Transverse colon (tissue), 4 donors: ENCODE measurements at regions not wholly inside any gene's neighbourhood (a gene's known extent, or its start where the extent isn't known, plus 50 kb on each side); places are given as distances from the start of the nearest gene placed in this dataset.

ENCODE experiments used
- CTCF ChIP-seq, 5 experiments: fragments of 200-600 bp in 3 of 5; fragments of 450-650 bp in 2 of 5; sonication (generic) in 3 of 5; IDR thresholded peaks; 1 replicate in 2 of 5; 2 replicates in 3 of 5; pipeline ENCODE4 v1.5.1; 2016 to 2017; ENCODE audit warnings: antibody characterized with exemption in 5 of 5, inconsistent platforms in 3 of 5, mild to moderate bottlenecking in 2 of 5, moderate library complexity in 1 of 5
- EP300 ChIP-seq: sonication (generic); formaldehyde crosslinking; IDR thresholded peaks from one replicate; pipeline ENCODE4 v1.6.1; 2017; ENCODE audit warnings: antibody characterized with exemption, low read depth
- POLR2A ChIP-seq: fragments of 450-650 bp; IDR thresholded peaks from one replicate; pipeline ENCODE4 v1.6.1; 2016; ENCODE audit warnings: antibody characterized with exemption, mild to moderate bottlenecking, moderate library complexity
- POLR2AphosphoS5 ChIP-seq, 3 donors: sonication (generic); formaldehyde crosslinking; IDR thresholded peaks; one replicate each; pipeline ENCODE4 v1.6.1; 2016; ENCODE audit warnings: antibody characterized with exemption in 3 of 3

DNA sequence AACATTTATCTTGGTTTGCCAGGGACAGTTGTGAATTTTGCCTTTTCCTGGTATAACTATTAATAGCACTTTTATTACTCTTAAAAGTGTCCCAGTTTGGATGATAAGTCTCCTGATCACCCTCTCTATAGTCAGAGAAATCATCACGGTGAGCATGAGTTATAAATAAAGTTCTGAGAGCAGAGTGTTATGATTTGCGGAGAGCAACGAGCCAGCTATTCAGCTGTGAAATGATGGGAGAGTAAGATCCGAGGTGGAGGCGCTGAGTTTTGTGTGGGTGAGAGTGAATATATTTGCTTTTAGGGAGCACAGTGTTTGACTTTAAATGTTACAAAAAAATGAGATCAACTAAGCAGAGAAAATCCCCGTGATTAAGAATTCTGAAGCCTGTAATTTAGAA lies 179.6 kb downstream of the DSC3 start:
- TF ChIP-seq CTCF (IDR thresholded peaks at IDR 0.05): no peak
- TF ChIP-seq POLR2A: no peak
- TF ChIP-seq POLR2AphosphoS5 (IDR thresholded peaks at IDR 0.05): no peak
- TF ChIP-seq EP300: no peak
